IMR-90 (cell line): ENCODE measurements at regions not wholly inside any gene's neighbourhood (a gene's known extent, or its start where the extent isn't known, plus 50 kb on each side); places are given as distances from the start of the nearest gene placed in this dataset.

Source experiments
- ATAC-seq: fragments of 200-7000 bp; cut with Tn5 transposase; 2 replicates; pipeline ENCODE4 v1.9.1; 2020; ENCODE audit warnings: low read depth, mild to moderate bottlenecking, moderate library complexity
- BruUV-seq: library from RNA; stranded (reverse); fragments of 400-500 nt; replicated peaks from 2 replicates; lab custom pipeline; 2021; lab: Mats Ljungman, UMichigan
- CTCF ChIA-PET: fragments of 300-600 bp; formaldehyde crosslinking; extraction: SDS; loops from one replicate; lab custom pipeline; 2021; ENCODE audit warnings: antibody characterized with exemption; lab: Yijun Ruan, JAX
- POLR2A ChIA-PET: fragments of 300-600 bp; sonication (Branson Sonifier 250); formaldehyde crosslinking; loops from one replicate; lab custom pipeline; 2022; ENCODE audit warnings: antibody characterized with exemption; ENCODE audit not compliant: unreplicated experiment; lab: Charles Lee
- DNase-seq: peaks from one replicate; pipeline ENCODE4 v3.0.0; 2013
- H2AFZ ChIP-seq: replicated peaks from 2 replicates; pipeline ENCODE3; 2013; ENCODE audit warnings: low read length, mild to moderate bottlenecking; ENCODE audit not compliant: poor library complexity
- H2AK5ac ChIP-seq: 2 replicates; pipeline ENCODE4 v1.6.1; 2013; ENCODE audit warnings: low read depth, low read length, inconsistent platforms
- H2AK9ac ChIP-seq: replicated peaks from 2 replicates; pipeline ENCODE3; 2013; ENCODE audit warnings: mild to moderate bottlenecking, low read depth, low read length, moderate library complexity; ENCODE audit not compliant: poor library complexity
- H2BK120ac ChIP-seq: 2 replicates; pipeline ENCODE4 v1.6.1; 2013; ENCODE audit warnings: low read depth, low read length, inconsistent platforms
- H2BK15ac ChIP-seq: 3 replicates; pipeline ENCODE4 v1.6.1; 2013; ENCODE audit warnings: low read depth, low read length, inconsistent platforms
- H2BK20ac ChIP-seq: 2 replicates; pipeline ENCODE4 v1.6.1; 2013; ENCODE audit warnings: low read depth, mild to moderate bottlenecking, inconsistent platforms, low read length, moderate library complexity
- H2BK5ac ChIP-seq: 2 replicates; pipeline ENCODE4 v1.6.1; 2013; ENCODE audit warnings: mild to moderate bottlenecking, low read depth, low read length, inconsistent platforms; ENCODE audit not compliant: poor library complexity, severe bottlenecking
- H3K14ac ChIP-seq: replicated peaks from 2 replicates; pipeline ENCODE4 v1.6.1; 2013; ENCODE audit warnings: low read depth, low read length, inconsistent platforms
- H3K18ac ChIP-seq: 2 replicates; pipeline ENCODE4 v1.6.1; 2013; ENCODE audit warnings: low read depth, low read length, control low read depth
- H3K23ac ChIP-seq: 2 replicates; pipeline ENCODE4 v1.6.1; 2013; ENCODE audit warnings: low read depth, low read length, inconsistent platforms
- H3K27ac ChIP-seq: 2 replicates; pipeline ENCODE4 v1.5.1; 2013; ENCODE audit warnings: mild to moderate bottlenecking, control low read depth, low read length; ENCODE audit not compliant: insufficient read depth
- H3K27me3 ChIP-seq: 2 replicates; pipeline ENCODE4 v1.6.1; 2013; ENCODE audit warnings: low read length; ENCODE audit not compliant: control insufficient read depth, insufficient read depth
- H3K36me3 ChIP-seq: 2 replicates; pipeline ENCODE4 v1.6.1; 2013; ENCODE audit warnings: low read length, mixed read lengths; ENCODE audit not compliant: control insufficient read depth, insufficient read depth
- H3K4ac ChIP-seq: 2 replicates; pipeline ENCODE4 v1.6.1; 2013; ENCODE audit warnings: low read depth, low read length, inconsistent platforms
- H3K4me1 ChIP-seq: 2 replicates; pipeline ENCODE4 v1.6.1; 2013; ENCODE audit warnings: low read length, mixed read lengths; ENCODE audit not compliant: control insufficient read depth, insufficient read depth
- H3K4me2 ChIP-seq: 2 replicates; pipeline ENCODE4 v1.6.1; 2013; ENCODE audit warnings: low read depth, mild to moderate bottlenecking, control low read depth, low read length, moderate library complexity
- H3K4me3 ChIP-seq: 2 replicates; pipeline ENCODE4 v1.5.1; 2013; ENCODE audit warnings: low read depth, mild to moderate bottlenecking, control low read depth, low read length, moderate library complexity; ENCODE audit not compliant: insufficient read depth
- H3K56ac ChIP-seq: 2 replicates; pipeline ENCODE4 v1.6.1; 2013; ENCODE audit warnings: low read length, inconsistent platforms; ENCODE audit not compliant: insufficient read depth; ENCODE audit errors: extremely low read depth
- H3K79me1 ChIP-seq, 2 experiments: 2 replicates each; pipeline ENCODE4 v1.6.1; 2013; ENCODE audit warnings: low read length in 2 of 2, inconsistent platforms in 1 of 2, low read depth in 1 of 2
- H3K9ac ChIP-seq: 2 replicates; pipeline ENCODE4 v1.6.1; 2013; ENCODE audit warnings: low read depth, low read length, control low read depth
- H3K9me1 ChIP-seq: 2 replicates; pipeline ENCODE4 v1.6.1; 2013; ENCODE audit warnings: low read length, inconsistent platforms; ENCODE audit not compliant: insufficient read depth
- H3K9me3 ChIP-seq: 2 replicates; pipeline ENCODE4 v1.6.1; 2013; ENCODE audit warnings: low read length; ENCODE audit not compliant: control insufficient read depth, insufficient read depth
- H4K20me1 ChIP-seq: 2 replicates; pipeline ENCODE4 v1.6.1; 2013; ENCODE audit warnings: low read length, inconsistent platforms; ENCODE audit not compliant: insufficient read depth
- H4K5ac ChIP-seq: 2 replicates; pipeline ENCODE4 v1.6.1; 2013; ENCODE audit warnings: mild to moderate bottlenecking, low read depth, low read length, control low read depth
- H4K8ac ChIP-seq, 2 experiments: 2 replicates each; pipeline ENCODE4 v1.6.1; 2013; ENCODE audit warnings: low read depth in 2 of 2, low read length in 2 of 2, control low read depth in 1 of 2, inconsistent platforms in 1 of 2
- H4K91ac ChIP-seq: 2 replicates; pipeline ENCODE4 v1.6.1; 2013; ENCODE audit warnings: low read depth, low read length, inconsistent platforms; ENCODE audit not compliant: insufficient read depth
- BHLHE40 ChIP-seq: fragments of 150-350 bp; IDR thresholded peaks from 2 replicates; pipeline ENCODE4 v1.6.1; 2016; ENCODE audit warnings: mild to moderate bottlenecking, low read depth, low read length
- CHD1 ChIP-seq: IDR thresholded peaks from 2 replicates; pipeline ENCODE4 v1.6.1; 2012; ENCODE audit warnings: low read depth, low read length, improper control_type of control experiment
- ELK1 ChIP-seq: fragments of 150-350 bp; IDR thresholded peaks from 2 replicates; pipeline ENCODE4 v1.6.1; 2016; ENCODE audit warnings: low read depth, mild to moderate bottlenecking, low read length, moderate library complexity, borderline replicate concordance
- FOS ChIP-seq: fragments of 150-350 bp; IDR thresholded peaks from 2 replicates; pipeline ENCODE4 v1.6.1; 2016; ENCODE audit warnings: low read depth, low read length
- MAFK ChIP-seq: IDR thresholded peaks from 2 replicates; pipeline ENCODE4 v1.6.1; 2012; ENCODE audit warnings: low read depth, low read length, improper control_type of control experiment
- NFE2L2 ChIP-seq: fragments of 150-350 bp; IDR thresholded peaks from 2 replicates; pipeline ENCODE4 v1.6.1; 2016; ENCODE audit warnings: low read depth, mild to moderate bottlenecking, low read length
- RAD21 ChIP-seq: IDR thresholded peaks from 2 replicates; pipeline ENCODE4 v1.6.1; 2012; ENCODE audit warnings: low read length, improper control_type of control experiment
- WGBS, 2 experiments: methylation state at CpG; one replicate each; pipeline versions ENCODE4 v1.1.5 to v1.1.7; 2013; ENCODE audit warnings: missing lambda C conversion rate in 2 of 2; ENCODE audit not compliant: insufficient read length in 1 of 2; ENCODE audit errors: extremely low coverage in 2 of 2; 5-methylcytosine and 5-hydroxymethylcytosine counted together
- dilution Hi-C: fragments of 300-500 bp; cut with HindIII; formaldehyde crosslinking; loops from one replicate; pipeline ENCODE4 v1.14.3; 2018; ENCODE audit warnings: low sequenced_read_pairs; ENCODE audit not compliant: unreplicated experiment
- in situ Hi-C: fragments of 300-500 bp; cut with MboI; formaldehyde crosslinking; loops from 3 replicates; pipeline ENCODE4 v1.14.3; 2019; ENCODE audit warnings: low sequenced_read_pairs, inconsistent platforms, mixed read lengths
- intact Hi-C: fragments of 100-400 bp; cut with micrococcal nuclease; formaldehyde crosslinking; loops from 2 replicates; pipeline ENCODE4 v1.10.0; 2022
- TF ChIP-seq, protein P1 (sequence below): conservative IDR thresholded peaks from 2 replicates; pipeline ENCODE4 v1.5.1; 2012; ENCODE audit warnings: mild to moderate bottlenecking, low read depth, low read length, improper control_type of control experiment

- no peak overlapping the region for H4K8ac ChIP-seq
- BruUV-seq, result no TSS peak
- POLR2A ChIA-PET, result no interaction called here
Observed at GRCh38 chr11:92865352-92865751, 104.1 kb upstream of the MTNR1B start.

More at GRCh38 chr11:92865352-92865751, 104.1 kb upstream of the MTNR1B start:
- dilution Hi-C loops (no loop called here), intact Hi-C loops (no loop called here), in situ Hi-C loops (no loop called here)
- no peak overlapping the region for H3K9ac ChIP-seq
- H2AFZ ChIP-seq, result no peak overlapping the region
- no peak overlapping the region for H3K56ac ChIP-seq
- H2BK120ac ChIP-seq, result no peak overlapping the region
- no peak overlapping the region for H2AK9ac ChIP-seq
- peaks cover under 1% of the 10 kb centered on the region; the same call in 1 of the 2 replicates for H3K4me1 ChIP-seq
- ATAC-seq (0 out of 2 replicates have a peak, but pooled peaks have one; percentile 17), DNase-seq (peak; percentile 20)
- no peak for TF ChIP-seq NFE2L2
- TF ChIP-seq MAFK, result no peak
- TF ChIP-seq CHD1, result no peak
- TF ChIP-seq RAD21, result no peak
- TF ChIP-seq FOS, result no peak
- TF ChIP-seq, protein P1, sequence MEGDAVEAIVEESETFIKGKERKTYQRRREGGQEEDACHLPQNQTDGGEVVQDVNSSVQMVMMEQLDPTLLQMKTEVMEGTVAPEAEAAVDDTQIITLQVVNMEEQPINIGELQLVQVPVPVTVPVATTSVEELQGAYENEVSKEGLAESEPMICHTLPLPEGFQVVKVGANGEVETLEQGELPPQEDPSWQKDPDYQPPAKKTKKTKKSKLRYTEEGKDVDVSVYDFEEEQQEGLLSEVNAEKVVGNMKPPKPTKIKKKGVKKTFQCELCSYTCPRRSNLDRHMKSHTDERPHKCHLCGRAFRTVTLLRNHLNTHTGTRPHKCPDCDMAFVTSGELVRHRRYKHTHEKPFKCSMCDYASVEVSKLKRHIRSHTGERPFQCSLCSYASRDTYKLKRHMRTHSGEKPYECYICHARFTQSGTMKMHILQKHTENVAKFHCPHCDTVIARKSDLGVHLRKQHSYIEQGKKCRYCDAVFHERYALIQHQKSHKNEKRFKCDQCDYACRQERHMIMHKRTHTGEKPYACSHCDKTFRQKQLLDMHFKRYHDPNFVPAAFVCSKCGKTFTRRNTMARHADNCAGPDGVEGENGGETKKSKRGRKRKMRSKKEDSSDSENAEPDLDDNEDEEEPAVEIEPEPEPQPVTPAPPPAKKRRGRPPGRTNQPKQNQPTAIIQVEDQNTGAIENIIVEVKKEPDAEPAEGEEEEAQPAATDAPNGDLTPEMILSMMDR, result no peak
- TF ChIP-seq ELK1, result no peak
- TF ChIP-seq BHLHE40, result no peak
- H3K18ac ChIP-seq, result no peak overlapping the region
- no peaks in the 10 kb centered on the region for H3K27me3 ChIP-seq
- no peaks in the 10 kb centered on the region for H3K9me3 ChIP-seq
- no peak overlapping the region for H4K91ac ChIP-seq
- H3K27ac ChIP-seq, result no peak overlapping the region
- no peak overlapping the region for H3K14ac ChIP-seq
- no peaks in the 10 kb centered on the region for H3K36me3 ChIP-seq
- WGBS, 2 experiments, result 70% methylated on average over 1 of the region's 2 CpGs; no CpG with 5 or more reads in 1 of the 2 experiments
- H3K23ac ChIP-seq, result no peak overlapping the region
- H2AK5ac ChIP-seq, result no peak overlapping the region
- H3K9me1 ChIP-seq, result no peaks in the 10 kb centered on the region
- no peak overlapping the region for H2BK20ac ChIP-seq
- no peaks in the 10 kb centered on the region for H3K79me1 ChIP-seq
- no peak overlapping the region for H3K4me2 ChIP-seq
- H3K4ac ChIP-seq, result no peak overlapping the region
- no peak overlapping the region for H4K5ac ChIP-seq
- H2BK15ac ChIP-seq, result no peak overlapping the region
- H2BK5ac ChIP-seq, result no peak overlapping the region
- no peaks in the 10 kb centered on the region for H4K20me1 ChIP-seq
- CTCF ChIA-PET, result interaction anchor here (1.6 kb wide), 1 partner anchor 21 kb away, joined by 4 read pairs; no protein-coding TSS in a partner anchor
- no peak overlapping the region for H3K4me3 ChIP-seq
